ENCODE measurements at regions not wholly inside any gene's neighbourhood (a gene's known extent, or its start where the extent isn't known, plus 50 kb on each side); places are given as distances from the start of the nearest gene placed in this dataset.
"Not testable (repeated sequence)": the region's sequence is repeated elsewhere in the genome, so short reads cannot be mapped to it uniquely, and the experiment has no call there.

DNA sequence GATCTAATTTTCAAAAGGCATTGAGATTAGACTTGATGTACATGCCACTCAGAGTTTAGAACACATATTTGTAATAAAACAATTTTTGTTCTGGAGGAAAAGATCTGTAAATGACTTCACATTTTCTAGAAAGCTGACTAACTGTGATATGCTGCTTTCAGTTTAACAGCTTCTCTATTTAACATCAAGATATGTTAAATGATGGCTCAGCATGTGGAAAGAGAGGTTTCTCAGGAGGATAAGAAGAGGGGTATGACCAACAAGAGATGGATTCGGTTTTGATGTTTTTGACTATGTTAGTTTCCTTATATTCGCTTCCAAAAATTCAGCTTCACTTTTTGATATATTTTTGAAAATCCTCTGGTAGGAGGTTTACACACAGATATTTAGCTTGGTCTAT, 698.7 kb downstream of the GLUD2 start:
- Histone ChIP-seq H3K9me2 (replicated peaks; ENCODE audit: insufficient read depth, low read length) (no peaks in the 10 kb centered on the region), H2AFZ (ENCODE audit: low read depth, low read length, severe bottlenecking) (no peak overlapping the region), H3K9ac (ENCODE audit: low read length) (no peak overlapping the region), H3K4me2 (ENCODE audit: low read depth, low read length, poor library complexity, severe bottlenecking) (no peak overlapping the region), H3F3A (ENCODE audit: insufficient read depth) (no peaks in the 10 kb centered on the region), H3K27ac (ENCODE audit: low read depth, low read length) (no peak overlapping the region), H3K36me3 (ENCODE audit: low read length) (no peaks in the 10 kb centered on the region), H3K9me3 (ENCODE audit: insufficient read depth, low read length) (no peaks in the 10 kb centered on the region), H3K79me2 (ENCODE audit: insufficient read depth, low read length) (no peaks in the 10 kb centered on the region), H3K27me3 (ENCODE audit: low read length) (no peaks in the 10 kb centered on the region), H4K20me1 (ENCODE audit: low read depth, low read length) (no peaks in the 10 kb centered on the region), H3K4me3 (ENCODE audit: insufficient read depth, low read length, poor library complexity, severe bottlenecking) (no peak overlapping the region)
- TF ChIP-seq, protein P1, sequence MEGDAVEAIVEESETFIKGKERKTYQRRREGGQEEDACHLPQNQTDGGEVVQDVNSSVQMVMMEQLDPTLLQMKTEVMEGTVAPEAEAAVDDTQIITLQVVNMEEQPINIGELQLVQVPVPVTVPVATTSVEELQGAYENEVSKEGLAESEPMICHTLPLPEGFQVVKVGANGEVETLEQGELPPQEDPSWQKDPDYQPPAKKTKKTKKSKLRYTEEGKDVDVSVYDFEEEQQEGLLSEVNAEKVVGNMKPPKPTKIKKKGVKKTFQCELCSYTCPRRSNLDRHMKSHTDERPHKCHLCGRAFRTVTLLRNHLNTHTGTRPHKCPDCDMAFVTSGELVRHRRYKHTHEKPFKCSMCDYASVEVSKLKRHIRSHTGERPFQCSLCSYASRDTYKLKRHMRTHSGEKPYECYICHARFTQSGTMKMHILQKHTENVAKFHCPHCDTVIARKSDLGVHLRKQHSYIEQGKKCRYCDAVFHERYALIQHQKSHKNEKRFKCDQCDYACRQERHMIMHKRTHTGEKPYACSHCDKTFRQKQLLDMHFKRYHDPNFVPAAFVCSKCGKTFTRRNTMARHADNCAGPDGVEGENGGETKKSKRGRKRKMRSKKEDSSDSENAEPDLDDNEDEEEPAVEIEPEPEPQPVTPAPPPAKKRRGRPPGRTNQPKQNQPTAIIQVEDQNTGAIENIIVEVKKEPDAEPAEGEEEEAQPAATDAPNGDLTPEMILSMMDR (IDR thresholded peaks at IDR 0.05; ENCODE audit: insufficient read depth, low read length, poor library complexity, severe bottlenecking) = no peak
- no peak for TF ChIP-seq EZH2phosphoT487 (conservative IDR thresholded peaks at IDR 0.05; ENCODE audit: low read length)

DNA sequence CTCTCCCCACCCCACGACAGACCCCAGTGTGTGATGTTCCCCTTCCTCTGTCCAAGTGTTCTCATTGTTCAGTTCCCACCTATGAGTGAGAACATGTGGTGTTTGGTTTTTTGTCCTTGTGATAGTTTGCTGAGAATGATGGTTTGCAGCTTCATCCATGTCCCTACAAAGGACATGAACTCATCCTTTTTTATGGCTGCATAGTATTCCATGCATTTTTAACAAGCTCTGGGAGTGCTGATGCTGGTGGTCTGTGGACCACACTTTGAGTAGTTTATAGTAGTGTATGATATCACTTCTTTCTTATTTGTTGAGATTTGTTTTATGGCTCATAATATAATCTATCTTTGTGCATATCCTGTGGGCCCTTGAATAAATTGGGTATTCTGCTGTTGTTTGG, 706.2 kb downstream of the GLUD2 start:
- H3K9me2 ChIP-seq (replicated peaks; ENCODE audit: insufficient read depth, low read length); H3F3A ChIP-seq (ENCODE audit: insufficient read depth); H3K9ac ChIP-seq (ENCODE audit: low read length); H3K36me3 ChIP-seq (ENCODE audit: low read length); H3K4me3 ChIP-seq (ENCODE audit: insufficient read depth, low read length, poor library complexity, severe bottlenecking); H3K4me2 ChIP-seq (ENCODE audit: low read depth, low read length, poor library complexity, severe bottlenecking); H3K79me2 ChIP-seq (ENCODE audit: insufficient read depth, low read length); H3K9me3 ChIP-seq (ENCODE audit: insufficient read depth, low read length); H4K20me1 ChIP-seq (ENCODE audit: low read depth, low read length); H3K27me3 ChIP-seq (ENCODE audit: low read length); H3K27ac ChIP-seq (ENCODE audit: low read depth, low read length); H2AFZ ChIP-seq (ENCODE audit: low read depth, low read length, severe bottlenecking): not testable (repeated sequence)

DNA sequence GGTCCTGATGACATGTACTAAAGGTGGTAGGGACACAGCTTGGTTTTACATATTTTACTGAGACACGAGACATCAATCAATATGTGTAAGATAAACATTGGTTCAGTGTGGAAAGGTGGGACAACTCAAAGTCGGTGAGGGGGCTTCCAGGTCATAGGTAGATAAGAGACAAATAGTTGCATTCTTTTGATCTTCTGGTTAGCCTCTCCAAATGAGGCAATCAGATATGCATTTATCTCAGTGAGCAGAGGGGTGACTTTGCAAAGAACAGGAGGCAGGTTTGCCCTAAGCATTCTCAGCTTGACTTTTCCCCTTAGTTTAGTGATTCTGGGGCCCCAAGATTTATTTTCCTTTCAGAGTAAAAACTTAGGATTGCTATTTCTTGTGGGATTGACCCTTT, 706.9 kb downstream of the GLUD2 start:
- H3K4me3 ChIP-seq (ENCODE audit: insufficient read depth, low read length, poor library complexity, severe bottlenecking) = no peak overlapping the region
- H3K27me3 ChIP-seq (ENCODE audit: low read length) = no peaks in the 10 kb centered on the region
- H3K79me2 ChIP-seq (ENCODE audit: insufficient read depth, low read length) = no peaks in the 10 kb centered on the region
- H3K27ac ChIP-seq (ENCODE audit: low read depth, low read length) = no peak overlapping the region
- H3K9ac ChIP-seq (ENCODE audit: low read length) = no peak overlapping the region
- H3K36me3 ChIP-seq (ENCODE audit: low read length) = no peaks in the 10 kb centered on the region
- H3F3A ChIP-seq (ENCODE audit: insufficient read depth) = no peaks in the 10 kb centered on the region
- no peaks in the 10 kb centered on the region for H3K9me2 ChIP-seq (replicated peaks; ENCODE audit: insufficient read depth, low read length)
- H3K9me3 ChIP-seq (ENCODE audit: insufficient read depth, low read length) = no peaks in the 10 kb centered on the region
- TF ChIP-seq, protein P1 (IDR thresholded peaks at IDR 0.05; ENCODE audit: insufficient read depth, low read length, poor library complexity, severe bottlenecking) = no peak
- no peak for TF ChIP-seq EZH2phosphoT487 (conservative IDR thresholded peaks at IDR 0.05; ENCODE audit: low read length)
- no peak overlapping the region for H3K4me2 ChIP-seq (ENCODE audit: low read depth, low read length, poor library complexity, severe bottlenecking)
- no peaks in the 10 kb centered on the region for H4K20me1 ChIP-seq (ENCODE audit: low read depth, low read length)
- H2AFZ ChIP-seq (ENCODE audit: low read depth, low read length, severe bottlenecking) = no peak overlapping the region

DNA sequence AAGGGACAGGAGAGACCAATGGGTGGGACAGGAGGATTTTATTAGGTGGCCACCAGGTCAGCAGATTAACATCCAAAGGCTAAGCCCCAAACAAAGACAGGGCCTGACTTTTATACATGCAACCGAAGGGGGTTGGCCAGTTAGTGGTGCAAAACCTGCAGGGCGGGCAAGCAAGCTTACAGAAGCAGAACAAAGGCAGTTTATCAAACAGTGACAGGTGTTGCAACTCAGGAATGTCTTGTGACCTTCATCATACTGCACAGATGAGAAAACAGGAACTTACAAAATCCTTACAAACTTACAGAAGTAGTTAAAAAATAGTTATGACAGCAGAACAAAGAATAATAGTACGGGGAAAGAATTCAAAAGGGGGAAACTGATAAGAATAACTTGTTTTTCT, 708.1 kb downstream of the GLUD2 start:
- Histone ChIP-seq H3K4me2 (ENCODE audit: low read depth, low read length, poor library complexity, severe bottlenecking) (no peak overlapping the region), H3K9ac (ENCODE audit: low read length) (no peak overlapping the region), H3K36me3 (ENCODE audit: low read length) (no peaks in the 10 kb centered on the region), H3K27ac (ENCODE audit: low read depth, low read length) (no peak overlapping the region), H3K4me3 (ENCODE audit: insufficient read depth, low read length, poor library complexity, severe bottlenecking) (no peak overlapping the region), H3K9me3 (ENCODE audit: insufficient read depth, low read length) (no peaks in the 10 kb centered on the region), H4K20me1 (ENCODE audit: low read depth, low read length) (no peaks in the 10 kb centered on the region), H3K79me2 (ENCODE audit: insufficient read depth, low read length) (no peaks in the 10 kb centered on the region), H3K9me2 (replicated peaks; ENCODE audit: insufficient read depth, low read length) (no peaks in the 10 kb centered on the region), H3K27me3 (ENCODE audit: low read length) (no peaks in the 10 kb centered on the region), H3F3A (ENCODE audit: insufficient read depth) (no peaks in the 10 kb centered on the region), H2AFZ (ENCODE audit: low read depth, low read length, severe bottlenecking) (no peak overlapping the region)
- TF ChIP-seq, protein P1 (IDR thresholded peaks at IDR 0.05; ENCODE audit: insufficient read depth, low read length, poor library complexity, severe bottlenecking) = no peak
- no peak for TF ChIP-seq EZH2phosphoT487 (conservative IDR thresholded peaks at IDR 0.05; ENCODE audit: low read length)
